ENCODE measurements at regions not wholly inside any gene's neighbourhood (a gene's known extent, or its start where the extent isn't known, plus 50 kb on each side); places are given as distances from the start of the nearest gene placed in this dataset.

DNA sequence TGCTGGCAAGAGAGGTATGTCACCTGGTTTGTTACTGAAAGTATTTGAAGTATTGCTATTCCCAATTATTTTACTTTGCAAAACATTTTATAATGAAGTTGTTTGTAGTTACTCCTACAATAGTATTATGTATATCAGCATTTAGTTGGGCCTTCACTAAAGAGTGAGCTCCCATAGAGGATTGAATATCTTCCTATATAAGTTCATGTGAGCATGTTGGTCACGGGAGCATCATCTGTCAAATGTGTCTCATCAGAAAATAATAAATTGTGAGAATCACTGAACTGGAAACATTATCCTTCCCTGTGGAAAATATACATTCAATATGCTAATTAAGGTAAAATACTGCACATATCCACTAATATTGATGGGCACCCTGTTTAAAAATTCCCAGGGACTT, 360.1 kb upstream of the ADGRL3 start:
- Histone ChIP-seq H3K27ac (ENCODE audit: low read depth, low read length, severe bottlenecking) (no peak overlapping the region), H3K9me3 (ENCODE audit: control insufficient read depth, low read length) (no peaks in the 10 kb centered on the region), H3K4me3 (ENCODE audit: extremely low read depth, insufficient read depth, low read length, poor library complexity, severe bottlenecking) (no peak overlapping the region), H3K4me1 (ENCODE audit: control insufficient read depth, insufficient read depth, low read length, poor library complexity, severe bottlenecking) (no peaks in the 10 kb centered on the region), H3K36me3 (ENCODE audit: control insufficient read depth, insufficient read depth, low read length) (no peaks in the 10 kb centered on the region)
- no CpG with 5 or more reads among the region's 1 CpG for WGBS, 2 experiments (ENCODE audit: insufficient coverage in 2 of 2)

DNA sequence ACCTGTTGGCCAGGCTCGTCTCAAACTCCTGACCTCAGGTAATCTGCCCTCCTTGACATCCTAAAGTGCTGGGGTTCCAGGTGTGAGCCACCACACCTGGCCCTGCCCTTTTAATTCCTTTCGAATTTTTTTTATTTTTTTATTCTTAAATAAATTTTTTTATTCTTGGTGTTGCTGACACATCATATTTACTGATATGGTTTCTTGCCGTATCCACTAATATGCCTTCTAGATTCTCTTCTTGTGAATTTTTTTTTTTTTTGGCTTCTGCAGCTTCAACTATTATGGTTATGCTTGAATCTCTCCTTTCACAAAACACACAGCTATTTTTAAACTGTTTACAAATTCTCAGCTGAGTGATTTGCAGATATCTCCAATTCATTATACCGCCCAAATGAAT, 353.4 kb upstream of the ADGRL3 start:
- WGBS, 2 experiments (ENCODE audit: insufficient coverage in 2 of 2), result 73 to 100% methylated on average over 1 to 2 of the region's 4 CpGs
- H3K4me3 ChIP-seq (ENCODE audit: extremely low read depth, insufficient read depth, low read length, poor library complexity, severe bottlenecking), result no peak overlapping the region

DNA sequence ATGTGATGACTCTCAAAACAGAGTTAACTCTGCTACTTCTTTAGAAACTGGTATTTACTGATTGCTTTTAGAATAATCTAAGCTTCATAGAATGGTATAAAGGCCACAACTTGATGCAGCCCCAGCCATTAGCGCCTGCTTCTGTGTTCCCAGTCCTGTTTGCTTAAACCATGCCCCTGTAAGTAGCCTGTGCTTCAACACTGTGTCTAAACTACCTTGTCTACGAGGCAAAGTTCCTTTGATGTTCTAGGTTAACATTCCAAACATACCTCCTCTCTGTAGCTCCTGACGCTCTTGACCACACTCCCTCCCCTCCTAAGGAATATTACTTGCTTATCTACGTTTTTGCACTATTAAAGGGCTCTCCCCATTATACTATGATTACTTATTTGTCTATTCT, 352.5 kb upstream of the ADGRL3 start:
- WGBS, 2 experiments (ENCODE audit: insufficient coverage in 2 of 2), result 48 to 71% methylated on average over 2 to 3 of the region's 4 CpGs

More for the DNA sequence above, 353.4 kb upstream of the ADGRL3 start:
- no peaks in the 10 kb centered on the region for H3K36me3 ChIP-seq (ENCODE audit: control insufficient read depth, insufficient read depth, low read length)
- no peaks in the 10 kb centered on the region for H3K9me3 ChIP-seq (ENCODE audit: control insufficient read depth, low read length)
- no peaks in the 10 kb centered on the region for H3K4me1 ChIP-seq (ENCODE audit: control insufficient read depth, insufficient read depth, low read length, poor library complexity, severe bottlenecking)
- no peak overlapping the region for H3K27ac ChIP-seq (ENCODE audit: low read depth, low read length, severe bottlenecking)

DNA sequence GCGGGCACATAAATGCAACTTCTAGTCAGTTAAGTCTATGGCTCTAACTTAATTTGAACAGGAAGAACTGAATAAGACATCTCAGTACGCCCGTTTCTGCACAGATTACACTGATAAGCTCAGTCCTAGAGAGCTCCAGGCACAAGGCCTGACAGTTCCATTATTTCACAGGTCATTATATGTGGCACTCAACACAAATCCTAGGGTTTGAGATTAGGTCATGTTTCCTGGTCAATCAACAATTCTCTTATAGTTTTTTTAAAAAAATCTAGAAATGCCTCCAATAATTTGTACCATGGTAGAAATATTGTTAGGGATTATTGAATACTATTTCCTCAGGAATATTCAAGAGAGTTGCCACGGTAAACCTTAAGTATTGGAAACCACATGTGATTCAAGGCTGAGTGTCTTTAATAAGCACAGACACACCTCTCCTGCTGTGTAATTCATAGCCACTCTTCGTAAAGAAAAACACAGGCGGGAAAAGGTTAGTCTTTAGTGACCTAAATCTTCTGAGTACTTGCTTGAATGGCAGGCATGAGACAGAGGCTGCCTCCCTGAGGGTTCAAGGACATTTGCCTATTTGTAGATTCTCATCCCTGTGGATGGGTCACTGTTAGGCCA, 342.9 kb upstream of the ADGRL3 start:
- Histone ChIP-seq H3K9me3 (ENCODE audit: control insufficient read depth, low read length) (no peaks in the 10 kb centered on the region), H3K27ac (ENCODE audit: low read depth, low read length, severe bottlenecking) (no peak overlapping the region)
- 84 to 95% methylated on average over 3 to 4 of the region's 6 CpGs for WGBS, 2 experiments (ENCODE audit: insufficient coverage in 2 of 2)

More for the DNA sequence above, 352.5 kb upstream of the ADGRL3 start:
- H3K4me1 ChIP-seq (ENCODE audit: control insufficient read depth, insufficient read depth, low read length, poor library complexity, severe bottlenecking), result no peaks in the 10 kb centered on the region
- no peak overlapping the region for H3K4me3 ChIP-seq (ENCODE audit: extremely low read depth, insufficient read depth, low read length, poor library complexity, severe bottlenecking)
- no peaks in the 10 kb centered on the region for H3K36me3 ChIP-seq (ENCODE audit: control insufficient read depth, insufficient read depth, low read length)
- H3K9me3 ChIP-seq (ENCODE audit: control insufficient read depth, low read length), result no peaks in the 10 kb centered on the region
- H3K27ac ChIP-seq (ENCODE audit: low read depth, low read length, severe bottlenecking), result no peak overlapping the region

DNA sequence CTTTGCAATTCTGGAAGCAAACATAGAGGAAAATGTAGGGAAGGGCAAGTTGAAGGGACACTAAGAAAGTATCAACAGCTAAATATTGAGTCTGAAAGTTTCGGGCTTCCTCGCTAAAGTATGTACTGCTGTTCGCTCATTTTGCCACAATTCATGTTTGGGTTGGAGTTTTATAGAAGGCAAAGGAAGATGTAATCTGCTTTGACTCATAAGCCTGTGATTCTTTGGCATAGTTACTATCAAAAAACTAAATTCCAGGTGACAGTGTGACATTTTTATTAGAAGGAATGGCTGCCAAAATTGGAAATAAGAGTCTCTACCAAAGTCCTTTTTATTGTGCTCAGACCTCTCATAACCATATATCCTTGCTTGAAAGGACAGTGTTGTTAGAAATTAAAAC, 336.7 kb upstream of the ADGRL3 start:
- H3K9me3 ChIP-seq (ENCODE audit: control insufficient read depth, low read length), result no peaks in the 10 kb centered on the region
- H3K27ac ChIP-seq (ENCODE audit: low read depth, low read length, severe bottlenecking), result no peak overlapping the region
- 80 to 92% methylated on average over 1 to 3 of the region's 3 CpGs for WGBS, 2 experiments (ENCODE audit: insufficient coverage in 2 of 2)
- no peak overlapping the region for H3K4me3 ChIP-seq (ENCODE audit: extremely low read depth, insufficient read depth, low read length, poor library complexity, severe bottlenecking)
- no peaks in the 10 kb centered on the region for H3K4me1 ChIP-seq (ENCODE audit: control insufficient read depth, insufficient read depth, low read length, poor library complexity, severe bottlenecking)
- no peaks in the 10 kb centered on the region for H3K36me3 ChIP-seq (ENCODE audit: control insufficient read depth, insufficient read depth, low read length)

More for the DNA sequence above, 342.9 kb upstream of the ADGRL3 start:
- no peaks in the 10 kb centered on the region for H3K4me1 ChIP-seq (ENCODE audit: control insufficient read depth, insufficient read depth, low read length, poor library complexity, severe bottlenecking)
- H3K4me3 ChIP-seq (ENCODE audit: extremely low read depth, insufficient read depth, low read length, poor library complexity, severe bottlenecking), result no peak overlapping the region
- no peaks in the 10 kb centered on the region for H3K36me3 ChIP-seq (ENCODE audit: control insufficient read depth, insufficient read depth, low read length)

DNA sequence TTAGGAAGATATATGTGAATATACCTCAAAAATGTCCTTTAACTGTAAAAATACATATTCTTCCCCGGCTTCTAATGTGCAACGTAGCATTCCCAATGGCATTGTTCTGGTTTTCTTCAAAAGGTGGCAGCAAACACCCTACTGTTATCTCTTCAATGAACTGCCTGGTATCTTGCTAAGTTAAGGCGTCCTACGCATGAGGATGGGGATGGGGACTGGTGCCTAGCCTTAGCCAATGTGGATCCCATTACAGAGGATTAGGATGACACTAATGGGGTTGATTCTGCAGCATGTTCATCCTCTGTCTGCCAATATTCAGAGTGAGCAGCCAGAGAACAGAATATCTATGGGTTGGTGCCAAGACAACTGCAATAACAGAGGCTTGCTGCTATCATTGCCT, 334.9 kb upstream of the ADGRL3 start:
- no peaks in the 10 kb centered on the region for H3K4me1 ChIP-seq (ENCODE audit: control insufficient read depth, insufficient read depth, low read length, poor library complexity, severe bottlenecking)
- no peaks in the 10 kb centered on the region for H3K9me3 ChIP-seq (ENCODE audit: control insufficient read depth, low read length)
- H3K27ac ChIP-seq (ENCODE audit: low read depth, low read length, severe bottlenecking), result no peak overlapping the region
- WGBS, 2 experiments (ENCODE audit: insufficient coverage in 2 of 2), result 31 to 40% methylated on average over 1 to 2 of the region's 4 CpGs
- H3K36me3 ChIP-seq (ENCODE audit: control insufficient read depth, insufficient read depth, low read length), result no peaks in the 10 kb centered on the region
- H3K4me3 ChIP-seq (ENCODE audit: extremely low read depth, insufficient read depth, low read length, poor library complexity, severe bottlenecking), result no peak overlapping the region

DNA sequence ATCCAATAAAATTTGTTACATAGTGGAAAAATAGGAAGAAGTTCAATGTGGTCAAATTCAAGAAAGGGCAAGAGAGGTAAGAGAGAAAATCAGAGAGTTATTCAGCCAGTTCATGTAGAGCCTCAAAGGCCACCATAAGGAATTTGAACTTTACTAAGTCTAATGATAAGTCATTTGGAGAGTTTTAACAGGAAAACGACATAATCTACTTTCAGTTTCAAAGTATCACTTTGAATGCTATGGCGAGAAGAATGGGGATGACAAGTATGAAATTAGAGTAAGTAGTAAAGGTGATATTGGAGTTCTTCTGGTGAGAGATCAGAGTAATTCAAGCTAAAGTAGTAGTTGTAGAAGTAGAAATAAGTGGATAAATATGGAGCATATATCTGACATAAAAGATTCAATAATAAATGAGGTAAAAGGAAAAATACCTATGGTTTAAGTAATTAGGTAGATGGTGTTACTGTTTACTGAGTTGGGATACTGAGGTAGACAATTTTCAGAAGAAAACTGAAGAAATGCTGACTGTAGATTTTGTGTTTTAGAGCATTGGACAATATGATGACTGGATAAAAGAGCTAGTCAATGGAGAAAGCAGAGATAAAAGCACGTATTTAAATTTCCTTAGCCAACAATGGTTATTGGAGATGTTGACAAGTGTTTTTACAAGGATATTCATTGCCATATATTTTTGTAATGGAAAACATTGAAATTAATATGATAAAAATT, 331.7 kb upstream of the ADGRL3 start:
- H3K36me3 ChIP-seq (ENCODE audit: control insufficient read depth, insufficient read depth, low read length), result no peaks in the 10 kb centered on the region
- no peak overlapping the region for H3K27ac ChIP-seq (ENCODE audit: low read depth, low read length, severe bottlenecking)
- no peaks in the 10 kb centered on the region for H3K9me3 ChIP-seq (ENCODE audit: control insufficient read depth, low read length)
- no peak overlapping the region for H3K4me3 ChIP-seq (ENCODE audit: extremely low read depth, insufficient read depth, low read length, poor library complexity, severe bottlenecking)
- H3K4me1 ChIP-seq (ENCODE audit: control insufficient read depth, insufficient read depth, low read length, poor library complexity, severe bottlenecking), result no peaks in the 10 kb centered on the region
- 95 to 100% methylated on average over 1 to 2 of the region's 3 CpGs for WGBS, 2 experiments (ENCODE audit: insufficient coverage in 2 of 2)

DNA sequence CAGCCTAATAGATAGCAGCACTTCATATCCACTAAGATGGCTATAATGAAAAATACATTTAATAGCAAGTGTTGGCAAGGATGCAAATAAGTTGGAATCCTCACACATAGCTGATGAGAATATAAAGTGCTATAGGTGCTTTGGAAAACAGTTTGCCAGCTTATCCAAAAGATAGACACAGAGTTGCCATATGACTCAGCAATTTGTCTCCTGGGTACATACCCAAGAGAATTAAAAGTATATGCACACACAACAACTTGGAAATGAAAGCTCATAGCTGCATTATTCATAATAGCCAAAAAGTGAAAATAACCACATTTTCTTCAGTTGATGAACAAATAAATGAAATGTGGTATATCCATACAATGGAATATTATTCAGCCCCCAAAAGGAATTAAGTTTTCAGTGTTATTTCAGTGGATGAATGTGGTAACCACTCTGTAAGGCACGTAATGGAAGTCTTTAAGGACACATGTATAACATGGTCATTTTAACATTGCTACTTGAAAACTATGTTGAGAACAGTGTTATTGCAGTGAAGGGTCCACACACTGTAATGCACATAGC, 320.9 kb upstream of the ADGRL3 start:
- Histone ChIP-seq H3K36me3 (ENCODE audit: control insufficient read depth, insufficient read depth, low read length) (no peaks in the 10 kb centered on the region), H3K4me3 (ENCODE audit: extremely low read depth, insufficient read depth, low read length, poor library complexity, severe bottlenecking) (no peak overlapping the region), H3K9me3 (ENCODE audit: control insufficient read depth, low read length) (no peaks in the 10 kb centered on the region), H3K27ac (ENCODE audit: low read depth, low read length, severe bottlenecking) (no peak overlapping the region), H3K4me1 (ENCODE audit: control insufficient read depth, insufficient read depth, low read length, poor library complexity, severe bottlenecking) (no peaks in the 10 kb centered on the region)
- WGBS, 2 experiments (ENCODE audit: insufficient coverage in 2 of 2), result no CpG with 5 or more reads among the region's 1 CpG

DNA sequence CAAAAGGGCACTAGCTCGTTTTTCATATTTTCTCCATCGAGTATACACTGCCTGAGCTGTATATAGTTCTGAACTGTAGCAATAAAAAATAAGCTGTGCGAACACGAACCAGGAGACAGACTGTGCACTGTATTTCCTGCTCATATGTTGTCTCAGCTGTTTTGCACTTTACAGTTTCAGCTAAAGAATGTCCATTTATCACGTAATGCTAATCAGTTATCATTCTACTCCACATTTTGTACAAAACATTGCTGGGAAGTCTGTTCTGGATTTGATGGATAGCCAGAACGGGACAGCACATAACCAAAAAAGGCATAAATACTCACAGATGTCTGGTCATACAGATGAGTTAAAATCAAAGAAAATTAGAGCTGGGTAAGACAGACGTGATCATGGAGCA, 315.5 kb upstream of the ADGRL3 start:
- 81 to 89% methylated on average over 3 to 4 of the region's 7 CpGs for WGBS, 2 experiments (ENCODE audit: insufficient coverage in 2 of 2)
- Histone ChIP-seq H3K4me3 (ENCODE audit: extremely low read depth, insufficient read depth, low read length, poor library complexity, severe bottlenecking) (no peak overlapping the region), H3K4me1 (ENCODE audit: control insufficient read depth, insufficient read depth, low read length, poor library complexity, severe bottlenecking) (no peaks in the 10 kb centered on the region), H3K9me3 (ENCODE audit: control insufficient read depth, low read length) (no peaks in the 10 kb centered on the region), H3K36me3 (ENCODE audit: control insufficient read depth, insufficient read depth, low read length) (no peaks in the 10 kb centered on the region), H3K27ac (ENCODE audit: low read depth, low read length, severe bottlenecking) (no peak overlapping the region)

DNA sequence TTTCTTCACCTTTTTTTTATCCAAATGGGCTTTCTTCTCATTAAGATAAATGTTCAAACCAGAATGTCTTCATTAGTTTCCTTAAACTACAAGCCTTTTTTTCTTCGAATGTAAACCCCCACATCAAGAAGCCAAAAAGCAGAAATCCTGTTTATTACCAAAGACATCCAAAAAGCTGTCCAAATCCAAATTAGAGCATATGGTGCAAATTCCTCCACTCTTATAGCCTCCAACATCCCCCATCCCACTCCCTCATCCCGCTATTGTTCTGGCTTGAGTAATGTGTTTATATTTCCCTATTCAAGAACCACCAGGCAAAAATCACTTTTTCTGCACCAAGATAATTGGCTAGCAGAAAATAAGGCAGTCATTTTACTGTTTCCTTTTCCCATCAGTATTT, 315.1 kb upstream of the ADGRL3 start:
- H3K4me3 ChIP-seq (ENCODE audit: extremely low read depth, insufficient read depth, low read length, poor library complexity, severe bottlenecking), result no peak overlapping the region

DNA sequence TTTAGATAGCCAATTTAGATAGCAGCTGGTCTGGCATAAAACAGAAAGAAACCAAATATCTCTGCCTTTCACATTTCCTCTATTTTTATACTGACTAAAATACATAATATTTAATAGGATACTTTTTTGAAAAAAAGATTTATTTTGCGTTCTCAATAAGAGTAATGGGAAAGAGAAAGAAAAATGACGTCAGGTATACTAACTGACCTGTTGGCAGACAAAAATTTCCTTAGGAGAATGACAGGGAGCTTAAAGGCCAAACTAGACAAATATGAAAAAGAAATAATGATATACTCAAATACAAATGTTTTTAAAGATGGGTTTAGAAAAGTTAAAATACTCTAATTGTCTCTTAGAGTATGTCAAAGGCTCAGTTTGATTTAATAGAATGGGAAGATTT, 309.4 kb upstream of the ADGRL3 start:
- no CpG with 5 or more reads among the region's 2 CpGs for WGBS, 2 experiments (ENCODE audit: insufficient coverage in 2 of 2)
- Histone ChIP-seq H3K27ac (ENCODE audit: low read depth, low read length, severe bottlenecking) (no peak overlapping the region), H3K4me3 (ENCODE audit: extremely low read depth, insufficient read depth, low read length, poor library complexity, severe bottlenecking) (no peak overlapping the region), H3K4me1 (ENCODE audit: control insufficient read depth, insufficient read depth, low read length, poor library complexity, severe bottlenecking) (no peaks in the 10 kb centered on the region), H3K9me3 (ENCODE audit: control insufficient read depth, low read length) (no peaks in the 10 kb centered on the region), H3K36me3 (ENCODE audit: control insufficient read depth, insufficient read depth, low read length) (no peaks in the 10 kb centered on the region)

More for the DNA sequence above, 315.1 kb upstream of the ADGRL3 start:
- Histone ChIP-seq H3K27ac (ENCODE audit: low read depth, low read length, severe bottlenecking) (no peak overlapping the region), H3K9me3 (ENCODE audit: control insufficient read depth, low read length) (no peaks in the 10 kb centered on the region), H3K36me3 (ENCODE audit: control insufficient read depth, insufficient read depth, low read length) (no peaks in the 10 kb centered on the region), H3K4me1 (ENCODE audit: control insufficient read depth, insufficient read depth, low read length, poor library complexity, severe bottlenecking) (no peaks in the 10 kb centered on the region)
- 80 to 100% methylated on average over 1 to 2 of the region's 2 CpGs for WGBS, 2 experiments (ENCODE audit: insufficient coverage in 2 of 2)

Measured in mesodermal cell (in vitro differentiated cells).